ENCODE measurements at regions not wholly inside any gene's neighbourhood (a gene's known extent, or its start where the extent isn't known, plus 50 kb on each side); places are given as distances from the start of the nearest gene placed in this dataset.
A peak's percentile ranks its signal among the peaks of the same experiment; 100 is the strongest.

DNA sequence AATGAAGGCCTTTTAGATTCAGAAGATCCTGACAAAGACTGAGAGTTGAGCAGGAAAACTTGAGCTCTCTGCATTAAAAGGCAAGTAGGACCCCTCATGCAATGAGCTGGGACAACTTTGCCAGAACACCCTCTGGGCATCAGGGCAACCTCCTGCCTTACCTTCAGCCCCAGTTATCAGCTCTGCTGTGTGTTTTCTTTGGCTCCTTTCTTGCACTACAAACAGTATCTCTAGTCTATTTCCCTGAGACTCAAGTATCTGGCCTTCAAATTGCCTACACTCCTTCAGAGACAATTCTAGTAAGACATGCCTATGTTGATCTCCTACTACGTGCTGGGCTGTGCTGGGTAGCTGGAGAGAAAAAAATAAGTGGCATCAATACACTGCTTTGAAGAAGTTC, 192.2 kb downstream of the MID1IP1 start:
- no peak for ATAC-seq
- intact Hi-C loops (cut with DNase I): no loop called here
- no peaks in the 10 kb centered on the region for H3K36me3 ChIP-seq
- no peak overlapping the region for H3K27ac ChIP-seq
- no peaks in the 10 kb centered on the region for H3K9me3 ChIP-seq
- H3K4me3 ChIP-seq: no peak overlapping the region
- DNase-seq: no peak
- 78 to 85% methylated on average over 1 of the region's 1 CpG for WGBS, 2 donors
- H3K4me1 ChIP-seq: no peaks in the 10 kb centered on the region
- peaks cover 0 to 9% (median 0%) of the 10 kb centered on the region in 7 donors for H3K27me3 ChIP-seq
- TF ChIP-seq, protein P1, sequence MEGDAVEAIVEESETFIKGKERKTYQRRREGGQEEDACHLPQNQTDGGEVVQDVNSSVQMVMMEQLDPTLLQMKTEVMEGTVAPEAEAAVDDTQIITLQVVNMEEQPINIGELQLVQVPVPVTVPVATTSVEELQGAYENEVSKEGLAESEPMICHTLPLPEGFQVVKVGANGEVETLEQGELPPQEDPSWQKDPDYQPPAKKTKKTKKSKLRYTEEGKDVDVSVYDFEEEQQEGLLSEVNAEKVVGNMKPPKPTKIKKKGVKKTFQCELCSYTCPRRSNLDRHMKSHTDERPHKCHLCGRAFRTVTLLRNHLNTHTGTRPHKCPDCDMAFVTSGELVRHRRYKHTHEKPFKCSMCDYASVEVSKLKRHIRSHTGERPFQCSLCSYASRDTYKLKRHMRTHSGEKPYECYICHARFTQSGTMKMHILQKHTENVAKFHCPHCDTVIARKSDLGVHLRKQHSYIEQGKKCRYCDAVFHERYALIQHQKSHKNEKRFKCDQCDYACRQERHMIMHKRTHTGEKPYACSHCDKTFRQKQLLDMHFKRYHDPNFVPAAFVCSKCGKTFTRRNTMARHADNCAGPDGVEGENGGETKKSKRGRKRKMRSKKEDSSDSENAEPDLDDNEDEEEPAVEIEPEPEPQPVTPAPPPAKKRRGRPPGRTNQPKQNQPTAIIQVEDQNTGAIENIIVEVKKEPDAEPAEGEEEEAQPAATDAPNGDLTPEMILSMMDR (IDR thresholded peaks at IDR 0.05): no peak

DNA sequence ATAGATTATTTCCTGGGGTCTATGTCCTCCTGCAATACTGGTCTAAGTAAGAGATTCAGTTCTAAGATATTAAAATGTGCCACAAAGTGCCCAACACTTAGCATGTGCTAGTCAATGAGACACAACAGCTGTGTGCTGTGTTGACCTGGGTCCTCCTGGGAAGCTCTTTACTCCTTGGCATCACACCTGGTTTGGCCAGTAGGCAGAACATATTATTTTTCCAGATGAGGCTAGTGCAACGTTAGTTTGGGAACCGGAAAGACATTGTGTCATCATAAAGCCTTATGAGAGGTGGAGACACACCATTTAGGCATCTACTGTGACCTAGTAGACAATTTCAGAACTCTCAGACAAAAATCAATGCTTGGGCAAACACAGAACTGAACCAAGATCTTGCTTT, 197.8 kb downstream of the MID1IP1 start:
- intact Hi-C loops (cut with DNase I): no loop called here
- H3K27ac ChIP-seq: no peak overlapping the region
- peaks cover 0 to 9% (median 0%) of the 10 kb centered on the region in 7 donors for H3K27me3 ChIP-seq
- H3K4me3 ChIP-seq: no peak overlapping the region
- TF ChIP-seq, protein P1 (IDR thresholded peaks at IDR 0.05): no peak
- DNase-seq: no peak
- H3K4me1 ChIP-seq: no peaks in the 10 kb centered on the region
- H3K9me3 ChIP-seq: no peaks in the 10 kb centered on the region
- no peaks in the 10 kb centered on the region for H3K36me3 ChIP-seq
- ATAC-seq: no peak
- 84 to 89% methylated on average over 2 of the region's 2 CpGs for WGBS, 2 donors

DNA sequence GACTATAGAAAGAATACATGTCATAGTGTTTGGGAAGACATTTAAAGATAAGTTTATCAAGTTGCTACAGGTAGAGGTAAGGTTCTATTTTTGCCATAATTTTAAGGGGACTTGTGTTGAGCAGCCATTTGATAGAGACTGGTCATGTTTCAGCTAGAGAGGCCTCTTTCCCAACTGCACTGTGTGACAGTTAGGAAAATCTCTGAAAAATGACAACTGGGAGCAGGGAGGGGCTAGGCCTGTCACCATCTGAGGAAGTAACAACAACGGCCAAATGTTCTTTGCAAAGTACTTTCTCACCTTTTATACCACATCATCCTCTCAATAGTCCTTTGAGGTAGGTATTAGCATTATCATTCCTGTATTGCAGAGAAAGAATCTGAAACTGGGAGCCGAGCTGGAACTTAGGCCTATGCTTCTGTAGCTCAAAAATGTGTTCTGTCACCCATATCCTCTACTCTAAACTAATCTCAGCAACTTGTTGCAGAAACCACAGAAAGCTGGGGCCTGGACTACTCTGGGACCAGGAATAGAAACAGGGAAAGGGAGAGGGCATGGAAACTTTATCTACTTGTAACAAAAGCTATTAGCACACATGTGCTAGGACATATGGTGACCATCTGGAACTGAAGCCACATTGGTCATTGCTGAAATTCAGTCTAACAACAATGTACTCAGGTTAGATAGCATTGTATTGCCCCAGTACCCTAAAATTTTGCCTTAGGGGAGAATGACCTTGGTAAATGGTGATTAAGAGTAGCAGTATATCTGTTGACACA, 198.9 kb downstream of the MID1IP1 start:
- TF ChIP-seq, protein P1 (IDR thresholded peaks at IDR 0.05): no peak
- DNase-seq: no peak
- Histone ChIP-seq H3K27ac (peak overlapping the region in 1 of 10 donors; percentile 21), H3K4me3 (no peak overlapping the region), H3K27me3 (peaks cover 0 to 7% (median 0%) of the 10 kb centered on the region in 7 donors), H3K4me1 (no peaks in the 10 kb centered on the region), H3K9me3 (no peaks in the 10 kb centered on the region), H3K36me3 (no peaks in the 10 kb centered on the region)
- no peak for ATAC-seq
- intact Hi-C loops (cut with DNase I): no loop called here
- 63 to 78% methylated on average over 2 of the region's 2 CpGs for WGBS, 2 donors

DNA sequence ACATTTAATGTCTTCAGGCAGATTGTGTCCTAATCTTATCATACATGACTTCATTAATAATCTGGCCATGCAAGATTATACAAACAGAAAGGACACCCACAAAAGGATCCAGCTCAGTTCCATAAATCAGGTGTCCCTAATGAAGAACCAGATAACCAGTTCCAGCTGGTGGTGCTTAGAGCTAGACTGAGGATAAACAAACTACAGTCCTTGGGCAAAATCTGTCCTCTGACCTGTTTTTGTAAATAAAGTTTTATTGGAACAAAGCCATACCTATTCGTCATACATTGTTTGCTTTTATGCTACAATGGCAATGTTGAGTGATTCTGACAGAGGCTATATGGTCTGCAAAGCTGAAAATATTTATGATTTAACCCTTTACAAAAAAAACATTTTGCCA, 199.5 kb downstream of the MID1IP1 start:
- no peaks in the 10 kb centered on the region for H3K36me3 ChIP-seq
- no peak for DNase-seq
- H3K27me3 ChIP-seq: peaks cover 0 to under 1% (median 0%) of the 10 kb centered on the region in 7 donors
- no peak for ATAC-seq
- TF ChIP-seq, protein P1 (IDR thresholded peaks at IDR 0.05): no peak
- H3K9me3 ChIP-seq: no peaks in the 10 kb centered on the region
- WGBS, 2 donors: 90 to 92% methylated on average over 1 of the region's 1 CpG
- intact Hi-C loops (cut with DNase I): no loop called here
- H3K27ac ChIP-seq: no peak overlapping the region
- H3K4me1 ChIP-seq: no peaks in the 10 kb centered on the region
- no peak overlapping the region for H3K4me3 ChIP-seq

Measured in heart right ventricle (tissue), 16 donors.